ELF-1 (cell line): ENCODE measurements at regions not wholly inside any gene's neighbourhood (a gene's known extent, or its start where the extent isn't known, plus 50 kb on each side); places are given as distances from the start of the nearest gene placed in this dataset.

Experiments used
- DNase-seq: peaks from one replicate; pipeline ENCODE4 v3.0.0-alpha.2; 2016; ENCODE audit warnings: low read depth, low spot score

GRCh38 chr1:82597141-82597540 lies 796.4 kb downstream of the ADGRL2 start:
- DNase-seq = no peak

- DNase-seq = no peak
These were observed 792.8 kb downstream of the ADGRL2 start for GRCh38 chr1:82593561-82593960.

- DNase-seq = no peak
These were observed 788.9 kb downstream of the ADGRL2 start for GRCh38 chr1:82589588-82589987.

DNA sequence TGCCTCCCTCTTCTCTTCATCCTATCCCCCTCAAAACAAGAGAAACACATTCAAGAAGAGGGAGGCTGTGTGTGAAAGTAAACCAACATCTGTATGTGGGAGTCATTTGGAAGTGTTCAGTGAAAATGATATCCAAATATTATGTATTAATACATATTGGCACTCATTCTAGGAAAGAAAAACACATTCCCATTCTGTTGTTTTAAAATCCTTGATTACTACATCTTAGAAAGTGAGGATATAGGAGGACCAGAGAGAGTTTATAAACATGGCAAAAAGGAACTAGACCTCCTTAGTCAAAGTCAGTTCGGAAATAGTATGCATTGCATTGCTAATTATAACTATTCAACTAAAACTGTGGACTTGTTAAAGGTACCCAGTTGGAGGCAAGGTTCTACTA lies 786.6 kb downstream of the ADGRL2 start:
- no peak for DNase-seq

GRCh38 chr1:82586473-82586872 lies 785.7 kb downstream of the ADGRL2 start:
- no peak for DNase-seq

- DNase-seq = no peak
These were observed 781.6 kb downstream of the ADGRL2 start for GRCh38 chr1:82582347-82582746.

GRCh38 chr1:82578086-82578726 lies 777.5 kb downstream of the ADGRL2 start:
- no peak for DNase-seq

DNA sequence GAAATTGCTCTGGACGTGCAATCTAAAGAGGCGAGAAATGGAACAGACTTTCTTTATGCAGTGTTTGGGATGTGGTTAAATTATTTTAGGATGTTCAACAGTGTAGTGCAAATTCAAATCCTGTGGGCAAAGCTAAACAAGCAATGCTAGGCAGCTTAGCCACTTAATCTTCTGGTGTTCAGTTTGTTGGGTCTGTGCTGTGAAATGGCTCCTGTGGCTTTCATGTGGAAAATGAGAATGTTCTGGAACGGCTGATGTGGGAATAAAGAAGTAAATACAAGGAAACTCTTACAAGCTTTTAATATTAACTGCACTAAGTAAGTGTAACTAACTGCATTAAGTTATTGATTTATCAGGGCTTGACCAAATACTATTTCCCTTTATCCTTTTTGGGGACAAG lies 766.6 kb downstream of the ADGRL2 start:
- DNase-seq = no peak

GRCh38 chr1:82565546-82565945 lies 764.8 kb downstream of the ADGRL2 start:
- no peak for DNase-seq

GRCh38 chr1:82565146-82565545 lies 764.4 kb downstream of the ADGRL2 start:
- DNase-seq = peak; percentile 23

- DNase-seq = no peak
These were observed 763.6 kb downstream of the ADGRL2 start for GRCh38 chr1:82564333-82564732.

GRCh38 chr1:82562448-82562847 lies 761.7 kb downstream of the ADGRL2 start:
- no peak for DNase-seq

- no peak for DNase-seq
These were observed 759.8 kb downstream of the ADGRL2 start for GRCh38 chr1:82560566-82560965.

- DNase-seq = no peak
These were observed 754.8 kb downstream of the ADGRL2 start for GRCh38 chr1:82555501-82555900.

DNA sequence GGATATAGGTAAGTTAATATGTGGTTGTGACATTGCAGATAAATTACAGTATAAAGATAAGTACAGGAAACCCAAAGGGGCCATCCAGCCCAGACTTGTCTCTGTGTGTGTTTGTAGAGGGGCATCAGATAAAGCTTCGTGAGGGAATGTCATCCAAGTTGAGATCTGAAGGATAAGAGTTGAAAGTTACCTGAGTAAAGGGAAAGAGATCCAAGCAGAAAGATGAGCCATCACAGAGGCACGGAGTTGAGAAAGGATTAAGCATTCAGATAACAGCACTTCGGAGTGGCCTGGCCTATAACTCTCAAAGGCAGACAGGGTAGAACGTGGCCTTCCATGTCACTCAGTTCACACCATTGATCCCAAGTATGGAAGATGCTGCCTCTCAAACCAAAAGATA lies 749.1 kb downstream of the ADGRL2 start:
- DNase-seq = peak; percentile 1

DNA sequence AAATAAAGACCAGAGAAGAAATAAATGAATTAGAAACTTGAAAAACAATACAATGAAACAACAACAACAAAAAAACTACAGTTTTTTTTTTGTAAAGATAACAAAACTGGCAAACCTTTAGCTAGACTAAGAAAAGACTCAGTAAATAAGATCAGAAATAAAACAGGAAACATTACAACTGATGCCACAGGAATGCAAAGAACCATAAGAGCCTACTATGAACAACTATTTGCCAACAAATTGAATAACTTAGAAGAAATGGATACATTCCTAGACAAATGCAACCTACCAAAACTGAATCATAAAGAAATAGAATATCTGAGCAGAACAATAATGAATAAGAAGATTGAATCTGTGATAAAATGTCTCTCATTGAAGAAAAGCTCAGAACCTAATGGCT lies 742.0 kb downstream of the ADGRL2 start:
- no peak for DNase-seq

DNA sequence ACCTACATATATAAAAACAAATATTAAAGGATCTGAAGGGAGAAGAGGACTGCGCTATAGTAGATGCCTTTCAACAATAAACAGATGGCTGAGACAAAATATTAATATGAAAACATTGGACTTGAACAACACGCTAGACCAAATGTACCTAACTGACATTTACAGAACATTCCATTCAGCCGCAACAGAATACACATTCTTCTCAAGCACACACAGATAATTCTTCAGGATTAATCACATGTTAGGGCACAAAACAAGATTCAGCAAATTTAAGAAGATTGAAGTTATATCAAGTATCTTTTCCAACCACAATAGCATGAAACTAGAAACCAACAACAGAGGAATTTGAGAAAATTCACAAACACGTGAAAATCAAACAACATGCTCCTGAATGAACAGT lies 741.4 kb downstream of the ADGRL2 start:
- no peak for DNase-seq

DNA sequence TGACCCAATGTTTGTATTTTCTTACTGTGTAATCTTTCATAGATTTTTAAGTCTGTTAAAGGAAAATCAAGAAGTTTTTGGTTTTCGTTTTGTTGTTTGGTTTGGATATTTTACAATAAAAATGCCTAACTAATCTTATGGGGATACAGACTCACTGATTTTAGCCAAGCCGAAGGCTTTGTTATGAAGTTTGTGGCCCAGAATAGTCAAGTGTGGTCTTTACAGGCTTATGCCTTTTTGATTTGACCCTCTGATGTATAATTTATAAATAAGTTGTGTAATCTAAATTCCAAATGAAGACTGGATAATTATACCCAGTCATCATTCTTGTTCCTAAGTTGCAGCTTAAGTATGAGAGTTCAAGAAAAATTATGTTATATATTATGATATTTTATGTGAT lies 739.3 kb downstream of the ADGRL2 start:
- DNase-seq = no peak

GRCh38 chr1:82538876-82539275 lies 738.1 kb downstream of the ADGRL2 start:
- no peak for DNase-seq

DNA sequence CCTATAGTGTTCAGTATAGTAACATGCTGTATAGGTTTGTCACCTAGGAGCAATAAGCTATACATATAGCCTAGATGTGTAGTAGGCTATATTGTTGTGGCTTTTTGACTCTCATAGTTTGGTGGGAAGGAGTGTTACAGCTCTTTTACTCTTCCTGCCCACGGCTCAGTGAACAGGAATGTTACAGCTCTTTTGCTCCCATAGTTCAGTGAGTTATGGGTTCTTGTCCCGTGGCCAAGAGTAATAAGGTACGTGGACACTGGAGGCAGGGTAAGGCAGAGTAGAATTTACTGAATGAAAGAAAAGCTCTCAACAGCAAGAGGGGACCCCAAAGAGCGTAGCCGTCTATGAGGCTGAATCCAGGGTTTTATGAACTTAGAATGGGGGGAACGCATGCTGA lies 734.3 kb downstream of the ADGRL2 start:
- DNase-seq = no peak

DNA sequence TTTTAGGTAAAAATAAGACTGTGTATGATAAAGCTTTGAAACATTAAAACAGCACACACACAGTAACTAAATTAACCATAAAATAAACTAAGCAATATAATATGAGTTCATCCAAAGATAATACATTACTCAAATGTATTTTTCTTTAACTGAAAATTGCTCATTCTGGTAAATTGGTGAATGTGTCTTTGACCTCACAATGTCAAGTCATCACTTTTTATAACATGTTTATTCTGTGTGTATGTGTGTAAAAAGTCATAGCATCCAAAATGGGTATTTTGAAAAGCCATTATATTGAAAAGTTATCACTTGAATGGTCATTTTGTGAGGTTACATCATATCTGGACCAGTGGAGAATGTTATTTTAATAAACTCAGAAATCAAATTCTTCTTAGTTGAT lies 724.6 kb downstream of the ADGRL2 start:
- DNase-seq = no peak

GRCh38 chr1:82520611-82521010 lies 719.9 kb downstream of the ADGRL2 start:
- DNase-seq = no peak

DNA sequence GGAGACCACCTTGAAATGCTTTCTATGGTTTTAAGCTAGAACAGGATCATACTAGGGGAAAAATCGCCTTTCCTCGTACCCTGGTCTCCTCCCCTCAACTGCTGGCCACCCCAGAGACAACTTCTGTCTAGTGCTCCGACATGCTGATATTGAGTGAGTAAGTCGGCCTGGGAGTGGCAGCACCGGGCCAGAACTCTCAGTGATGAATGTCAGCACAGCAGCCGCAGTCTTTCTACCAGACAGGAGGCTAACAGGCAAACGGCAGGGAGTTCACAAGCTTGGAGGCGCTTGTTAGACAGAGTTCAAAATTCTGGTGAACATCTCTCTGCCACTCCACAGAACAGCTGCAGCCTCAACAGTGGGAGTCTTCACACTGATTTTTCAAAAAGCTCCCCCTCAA lies 716.9 kb downstream of the ADGRL2 start:
- DNase-seq = peak; percentile 72

GRCh38 chr1:82515650-82516049 lies 714.9 kb downstream of the ADGRL2 start:
- no peak for DNase-seq
